ENCODE measurements at regions not wholly inside any gene's neighbourhood (a gene's known extent, or its start where the extent isn't known, plus 50 kb on each side); places are given as distances from the start of the nearest gene placed in this dataset.

DNA sequence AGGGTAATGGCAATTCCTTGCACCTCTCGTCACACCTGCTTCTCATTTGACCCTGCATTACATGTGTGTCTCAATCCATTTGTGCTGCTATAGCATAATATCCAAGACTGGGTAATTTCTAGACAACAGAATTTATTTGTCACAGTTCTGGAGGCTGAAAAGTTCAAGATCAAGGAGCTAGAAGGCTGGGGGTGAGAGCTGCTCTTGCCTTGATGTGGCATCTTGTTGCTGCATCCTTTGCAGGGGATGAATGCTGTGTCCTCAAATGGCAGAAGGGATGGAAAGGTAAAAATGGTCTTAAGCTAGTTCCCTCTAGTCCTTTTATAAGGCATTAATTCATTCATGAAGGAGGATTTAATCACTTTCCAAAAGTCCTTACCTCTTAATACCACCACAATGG, 323.7 kb upstream of the RPS23 start:
- Histone ChIP-seq H2AFZ (ENCODE audit: low read depth, low read length) (no peak overlapping the region), H3K36me3 (ENCODE audit: control insufficient read depth, insufficient read depth, low read length) (no peaks in the 10 kb centered on the region), H3K9me3 (replicated peaks; ENCODE audit: control insufficient read depth, insufficient read depth, low read depth, low read length) (no peaks in the 10 kb centered on the region), H3K9ac (ENCODE audit: insufficient read depth in 1 of 2, low read depth in 2 of 2, low read length in 2 of 2) (no peak overlapping the region), H3K27ac (ENCODE audit: extremely low read depth, low read depth, low read length) (no peak overlapping the region), H3K9me1 (ENCODE audit: control insufficient read depth, insufficient read depth, low read length) (no peaks in the 10 kb centered on the region), H3K79me2 (ENCODE audit: control insufficient read depth, insufficient read depth, low read length) (no peaks in the 10 kb centered on the region), H4K20me1 (replicated peaks; ENCODE audit: control insufficient read depth, insufficient read depth, low read length) (no peaks in the 10 kb centered on the region), H3K4me1 (replicated peaks in 1 of 2; ENCODE audit: control insufficient read depth in 2 of 2, insufficient read depth in 2 of 2, low read length in 2 of 2) (no peaks in the 10 kb centered on the region; a peak in 1 of 5 replicates), H3K4me3 (no peak overlapping the region), H3K27me3 (ENCODE audit: control insufficient read depth in 2 of 2, insufficient read depth in 2 of 2, low read length in 2 of 2) (no peaks in the 10 kb centered on the region), H3K4me2 (ENCODE audit: insufficient read depth, low read length) (no peak overlapping the region)
- no peak for FAIRE-seq
- TF ChIP-seq KLF16 (IDR thresholded peaks at IDR 0.05), result no peak
- TF ChIP-seq ZNF197 (CRISPR knock-in tag; IDR thresholded peaks at IDR 0.05; ENCODE audit: low read depth), result no peak
- TF ChIP-seq ZNF592 (IDR thresholded peaks at IDR 0.05), result no peak
- no peak for TF ChIP-seq DPF2 (IDR thresholded peaks at IDR 0.05)
- TF ChIP-seq ZNF79 (CRISPR knock-in tag; IDR thresholded peaks at IDR 0.05; ENCODE audit: low read depth), result no peak
- no peak for TF ChIP-seq HMGXB4 (CRISPR knock-in tag; IDR thresholded peaks at IDR 0.05)
- no peak for TF ChIP-seq ZHX1 (conservative IDR thresholded peaks at IDR 0.05; ENCODE audit: low read length)
- TF ChIP-seq ZNF354B (CRISPR knock-in tag; IDR thresholded peaks at IDR 0.05), result no peak
- TF ChIP-seq TCF7L2 (IDR thresholded peaks at IDR 0.05; ENCODE audit: low read depth, low read length), result no peak
- TF ChIP-seq IRF9 (tag; IDR thresholded peaks at IDR 0.05), result no peak
- TF ChIP-seq ZNF445 (CRISPR knock-in tag; IDR thresholded peaks at IDR 0.05; ENCODE audit: low read depth), result no peak
- TF ChIP-seq ZBED1 (IDR thresholded peaks at IDR 0.05), result no peak
- 55% methylated on average over 1 of the region's 1 CpG for WGBS (ENCODE audit: insufficient coverage, low coverage, missing lambda C conversion rate)
- ChIA-PET CTCF (ENCODE audit: low intra/inter-chr PET ratio) (no interaction called here), POLR2A (no interaction called here)
- ATAC-seq, result no peak
- no peak for DNase-seq (ENCODE audit: extremely low read depth in 1 of 4, low spot score in 3 of 4)
- in situ Hi-C loops (cut with MboI) (no loop called here), intact Hi-C loops (cut with micrococcal nuclease) (no loop called here)
- BruUV-seq (replicated peaks), result no TSS peak
